ENCODE measurements at regions not wholly inside any gene's neighbourhood (a gene's known extent, or its start where the extent isn't known, plus 50 kb on each side); places are given as distances from the start of the nearest gene placed in this dataset.

GRCh38 chr4:136471051-136471450 is 1061.2 kb downstream of the PCDH18 start:
- Histone ChIP-seq H3K27ac (no peak overlapping the region), H3K4me3 (no peak overlapping the region), H3K4me1 (no peaks in the 10 kb centered on the region), H3K36me3 (no peaks in the 10 kb centered on the region), H3K27me3 (no peaks in the 10 kb centered on the region), H3K9me3 (no peaks in the 10 kb centered on the region)
- DNase-seq (no peak), FAIRE-seq (no peak), ATAC-seq (no peak)
- TF ChIP-seq, protein P1, sequence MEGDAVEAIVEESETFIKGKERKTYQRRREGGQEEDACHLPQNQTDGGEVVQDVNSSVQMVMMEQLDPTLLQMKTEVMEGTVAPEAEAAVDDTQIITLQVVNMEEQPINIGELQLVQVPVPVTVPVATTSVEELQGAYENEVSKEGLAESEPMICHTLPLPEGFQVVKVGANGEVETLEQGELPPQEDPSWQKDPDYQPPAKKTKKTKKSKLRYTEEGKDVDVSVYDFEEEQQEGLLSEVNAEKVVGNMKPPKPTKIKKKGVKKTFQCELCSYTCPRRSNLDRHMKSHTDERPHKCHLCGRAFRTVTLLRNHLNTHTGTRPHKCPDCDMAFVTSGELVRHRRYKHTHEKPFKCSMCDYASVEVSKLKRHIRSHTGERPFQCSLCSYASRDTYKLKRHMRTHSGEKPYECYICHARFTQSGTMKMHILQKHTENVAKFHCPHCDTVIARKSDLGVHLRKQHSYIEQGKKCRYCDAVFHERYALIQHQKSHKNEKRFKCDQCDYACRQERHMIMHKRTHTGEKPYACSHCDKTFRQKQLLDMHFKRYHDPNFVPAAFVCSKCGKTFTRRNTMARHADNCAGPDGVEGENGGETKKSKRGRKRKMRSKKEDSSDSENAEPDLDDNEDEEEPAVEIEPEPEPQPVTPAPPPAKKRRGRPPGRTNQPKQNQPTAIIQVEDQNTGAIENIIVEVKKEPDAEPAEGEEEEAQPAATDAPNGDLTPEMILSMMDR (IDR thresholded peaks at IDR 0.05) = no peak
- intact Hi-C loops (cut with DNase I) = no loop called here
- WGBS, 2 donors = 58% methylated on average over 2 of the region's 2 CpGs

DNA sequence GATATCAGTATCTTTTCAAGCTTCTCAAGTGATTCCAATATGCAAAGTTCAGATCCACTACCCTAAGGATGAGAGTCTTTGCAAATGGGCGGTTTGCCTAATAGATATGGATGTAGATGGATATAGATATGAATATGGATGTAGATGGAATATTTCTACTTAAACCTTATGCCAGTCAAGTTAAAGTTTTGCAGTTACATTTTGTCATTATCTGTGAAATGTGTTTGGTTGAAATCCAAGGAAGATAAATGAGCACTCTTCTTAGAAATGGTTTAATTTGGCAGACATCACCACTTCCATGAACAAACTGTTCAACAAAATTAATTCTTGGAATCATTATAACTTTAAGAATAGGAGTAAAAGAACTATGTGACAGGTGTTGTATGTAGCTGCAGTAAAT is 1066.6 kb downstream of the PCDH18 start:
- no peak overlapping the region for H3K27ac ChIP-seq
- no peaks in the 10 kb centered on the region for H3K36me3 ChIP-seq
- no peaks in the 10 kb centered on the region for H3K4me1 ChIP-seq
- H3K9me3 ChIP-seq = no peaks in the 10 kb centered on the region
- WGBS, 2 donors = 51 to 73% methylated on average over 1 of the region's 1 CpG
- intact Hi-C loops (cut with DNase I) = no loop called here
- TF ChIP-seq, protein P1 (IDR thresholded peaks at IDR 0.05) = no peak
- DNase-seq (no peak), FAIRE-seq (no peak), ATAC-seq (no peak)
- no peaks in the 10 kb centered on the region for H3K27me3 ChIP-seq
- no peak overlapping the region for H3K4me3 ChIP-seq

DNA sequence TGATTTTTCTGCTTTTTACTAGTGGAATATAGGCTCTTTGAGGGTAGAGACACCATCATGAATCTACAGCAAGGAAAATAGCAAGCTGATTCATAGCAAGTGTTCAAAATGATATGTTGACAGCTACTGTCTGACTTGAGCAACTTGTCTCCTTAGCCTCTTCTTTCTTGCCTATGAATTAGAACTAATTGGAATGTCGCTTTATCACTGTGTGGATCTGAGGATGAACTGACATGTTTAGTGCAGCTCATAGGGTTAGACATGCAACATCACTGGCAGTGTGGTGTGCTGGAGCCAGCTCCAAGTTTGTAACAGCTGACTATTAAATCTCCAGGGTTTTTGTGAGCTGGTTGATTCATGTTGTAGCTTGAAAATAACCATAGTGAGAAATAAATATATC is 1068.4 kb downstream of the PCDH18 start:
- 64 to 79% methylated on average over 1 of the region's 1 CpG for WGBS, 2 donors
- FAIRE-seq = no peak

GRCh38 chr4:136461533-136461932 is 1070.8 kb downstream of the PCDH18 start:
- no peak overlapping the region for H3K4me3 ChIP-seq
- no peaks in the 10 kb centered on the region for H3K27me3 ChIP-seq
- H3K27ac ChIP-seq = no peak overlapping the region
- intact Hi-C loops (cut with DNase I) = no loop called here
- H3K36me3 ChIP-seq = no peaks in the 10 kb centered on the region
- no peak for FAIRE-seq
- TF ChIP-seq, protein P1 (IDR thresholded peaks at IDR 0.05) = no peak
- ATAC-seq = no peak
- DNase-seq = no peak
- no peaks in the 10 kb centered on the region for H3K9me3 ChIP-seq
- WGBS, 2 donors = 76 to 92% methylated on average over 6 of the region's 6 CpGs
- no peaks in the 10 kb centered on the region for H3K4me1 ChIP-seq

More for the DNA sequence above, 1068.4 kb downstream of the PCDH18 start:
- intact Hi-C loops (cut with DNase I) = no loop called here
- Histone ChIP-seq H3K36me3 (no peaks in the 10 kb centered on the region), H3K4me1 (no peaks in the 10 kb centered on the region), H3K27ac (no peak overlapping the region), H3K9me3 (no peaks in the 10 kb centered on the region), H3K4me3 (no peak overlapping the region), H3K27me3 (no peaks in the 10 kb centered on the region)
- DNase-seq (no peak), ATAC-seq (no peak)
- TF ChIP-seq, protein P1 (IDR thresholded peaks at IDR 0.05) = no peak

DNA sequence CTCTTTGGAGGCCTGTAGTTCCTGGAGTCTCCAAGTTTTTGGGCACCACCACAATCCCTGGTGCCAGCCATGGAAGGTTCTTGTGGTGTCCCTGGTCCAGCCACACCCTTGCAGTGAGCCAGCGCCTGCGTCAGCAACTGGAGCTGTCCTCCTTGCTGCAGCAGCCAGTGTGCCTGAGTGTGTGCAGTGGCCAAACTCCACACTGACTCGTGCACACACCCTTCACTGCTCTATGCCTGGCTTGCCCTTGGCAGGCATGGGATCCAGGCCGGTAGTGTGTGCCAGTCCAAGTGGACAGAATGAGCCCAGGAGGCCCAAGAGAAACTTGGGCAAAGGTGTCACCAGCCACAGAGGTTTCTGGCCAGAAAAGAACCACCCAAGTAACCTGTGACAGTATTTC is 1074.0 kb downstream of the PCDH18 start:
- 67 to 74% methylated on average over 4 of the region's 4 CpGs for WGBS, 2 donors
- Histone ChIP-seq H3K9me3 (no peaks in the 10 kb centered on the region), H3K27me3 (no peaks in the 10 kb centered on the region), H3K4me3 (no peak overlapping the region), H3K4me1 (no peaks in the 10 kb centered on the region), H3K27ac (no peak overlapping the region), H3K36me3 (no peaks in the 10 kb centered on the region)
- TF ChIP-seq, protein P1 (IDR thresholded peaks at IDR 0.05) = no peak
- intact Hi-C loops (cut with DNase I) = no loop called here
- FAIRE-seq (no peak), DNase-seq (peak in 2 of 6 donors; percentile 9 to 53), ATAC-seq (no peak)
